Hepatocyte (in vitro differentiated cells): ENCODE measurements at regions not wholly inside any gene's neighbourhood (a gene's known extent, or its start where the extent isn't known, plus 50 kb on each side); places are given as distances from the start of the nearest gene placed in this dataset.

Experiments used
- DNase-seq: peaks from one replicate; pipeline ENCODE4 v3.0.0-alpha.2; 2016; ENCODE audit warnings: low spot score
- H2AFZ ChIP-seq: fragments of 200-600 bp; sonication (generic); 2 replicates; pipeline ENCODE4 v1.6.0; 2016; ENCODE audit warnings: antibody characterized with exemption, mild to moderate bottlenecking
- H3K27ac ChIP-seq: fragments of 200-600 bp; sonication (generic); 2 replicates; pipeline ENCODE4 v1.5.1; 2016; ENCODE audit warnings: mild to moderate bottlenecking
- H3K27me3 ChIP-seq: fragments of 200-600 bp; sonication (generic); 2 replicates; pipeline ENCODE4 v1.6.1; 2016
- H3K36me3 ChIP-seq: fragments of 200-600 bp; sonication (generic); replicated peaks from 2 replicates; pipeline ENCODE4 v1.5.1; 2016; ENCODE audit warnings: low read depth; ENCODE audit not compliant: insufficient read depth
- H3K4me1 ChIP-seq: fragments of 200-600 bp; sonication (generic); 2 replicates; pipeline ENCODE4 v1.5.1; 2016; ENCODE audit warnings: mild to moderate bottlenecking, moderate library complexity; ENCODE audit not compliant: insufficient read depth
- H3K4me2 ChIP-seq: fragments of 200-600 bp; sonication (generic); 2 replicates; pipeline ENCODE4 v1.6.0; 2016
- H3K4me3 ChIP-seq: fragments of 200-600 bp; sonication (generic); 2 replicates; pipeline ENCODE4 v1.5.1; 2016; ENCODE audit warnings: mild to moderate bottlenecking
- H3K79me2 ChIP-seq: fragments of 200-600 bp; sonication (generic); 2 replicates; pipeline ENCODE4 v1.6.0; 2017; ENCODE audit warnings: mild to moderate bottlenecking
- H3K9me2 ChIP-seq: fragments of 200-600 bp; sonication (generic); replicated peaks from 2 replicates; pipeline ENCODE4 v1.6.0; 2017; ENCODE audit warnings: mild to moderate bottlenecking; ENCODE audit not compliant: insufficient read depth
- H3K9me3 ChIP-seq: fragments of 200-600 bp; sonication (generic); 2 replicates; pipeline ENCODE4 v1.5.1; 2016; ENCODE audit warnings: low read depth, mild to moderate bottlenecking
- H4K20me1 ChIP-seq: fragments of 200-600 bp; sonication (generic); 2 replicates; pipeline ENCODE4 v1.6.0; 2016; ENCODE audit warnings: mild to moderate bottlenecking; ENCODE audit not compliant: insufficient read depth, poor library complexity, severe bottlenecking
- CTCF ChIP-seq: fragments of 200-600 bp; sonication (generic); IDR thresholded peaks from 2 replicates; pipeline ENCODE4 v1.5.1; 2016; ENCODE audit warnings: antibody characterized with exemption, mild to moderate bottlenecking; ENCODE audit not compliant: poor library complexity
- EZH2 ChIP-seq: fragments of 200-600 bp; sonication (generic); IDR thresholded peaks from 2 replicates; pipeline ENCODE4 v1.6.1; 2016; ENCODE audit warnings: antibody characterized with exemption, mild to moderate bottlenecking, borderline replicate concordance
- EZH2phosphoT487 ChIP-seq: fragments of 200-600 bp; sonication (generic); IDR thresholded peaks from one replicate; pipeline ENCODE4 v1.6.1; 2018; ENCODE audit warnings: antibody characterized with exemption, mild to moderate bottlenecking, low read depth, moderate library complexity; ENCODE audit not compliant: unreplicated experiment, severe bottlenecking
- WGBS: methylation state at CpG from one replicate; pipeline ENCODE4 v1.1.6; 2016; ENCODE audit warnings: low lambda C conversion rate; ENCODE audit errors: missing lambda C conversion rate; 5-methylcytosine and 5-hydroxymethylcytosine counted together

GRCh38 chr3:117700573-117701360 lies 991.2 kb downstream of the TUSC7 start:
- H3K4me1 ChIP-seq = no peaks in the 10 kb centered on the region
- no peaks in the 10 kb centered on the region for H3K27me3 ChIP-seq
- no peaks in the 10 kb centered on the region for H3K36me3 ChIP-seq
- 90% methylated on average over 6 of the region's 6 CpGs for WGBS
- H3K4me3 ChIP-seq = no peak overlapping the region
- no peaks in the 10 kb centered on the region for H3K79me2 ChIP-seq
- H2AFZ ChIP-seq = no peak overlapping the region
- no peak for DNase-seq
- TF ChIP-seq CTCF = no peak
- no peak for TF ChIP-seq EZH2phosphoT487
- TF ChIP-seq EZH2 = no peak
- no peaks in the 10 kb centered on the region for H3K9me2 ChIP-seq
- no peak overlapping the region for H3K4me2 ChIP-seq
- H3K9me3 ChIP-seq = no peaks in the 10 kb centered on the region
- H3K27ac ChIP-seq = no peak overlapping the region
- no peaks in the 10 kb centered on the region for H4K20me1 ChIP-seq

- Histone ChIP-seq H3K4me3 (no peak overlapping the region), H3K4me1 (no peaks in the 10 kb centered on the region), H3K36me3 (no peaks in the 10 kb centered on the region), H3K4me2 (no peak overlapping the region), H4K20me1 (no peaks in the 10 kb centered on the region), H3K9me3 (no peaks in the 10 kb centered on the region), H3K27me3 (no peaks in the 10 kb centered on the region), H3K9me2 (no peaks in the 10 kb centered on the region), H3K79me2 (no peaks in the 10 kb centered on the region), H3K27ac (no peak overlapping the region), H2AFZ (no peak overlapping the region)
- WGBS = 77% methylated on average over 3 of the region's 3 CpGs
- TF ChIP-seq EZH2 (no peak), EZH2phosphoT487 (no peak), CTCF (no peak)
- DNase-seq = no peak
These were observed 995.4 kb downstream of the TUSC7 start for GRCh38 chr3:117705011-117705410.

GRCh38 chr3:117706037-117706436 lies 996.5 kb downstream of the TUSC7 start:
- H3K27me3 ChIP-seq = no peaks in the 10 kb centered on the region
- no peak for DNase-seq
- no peaks in the 10 kb centered on the region for H3K4me1 ChIP-seq
- H3K27ac ChIP-seq = no peak overlapping the region
- H3K9me3 ChIP-seq = no peaks in the 10 kb centered on the region
- no peaks in the 10 kb centered on the region for H4K20me1 ChIP-seq
- H3K4me3 ChIP-seq = no peak overlapping the region
- 39% methylated on average over 1 of the region's 1 CpG for WGBS
- no peaks in the 10 kb centered on the region for H3K79me2 ChIP-seq
- no peak overlapping the region for H2AFZ ChIP-seq
- H3K9me2 ChIP-seq = no peaks in the 10 kb centered on the region
- TF ChIP-seq EZH2 (no peak), CTCF (no peak), EZH2phosphoT487 (no peak)
- no peaks in the 10 kb centered on the region for H3K36me3 ChIP-seq
- H3K4me2 ChIP-seq = no peak overlapping the region
